PC-9 (cell line): ENCODE measurements at regions not wholly inside any gene's neighbourhood (a gene's known extent, or its start where the extent isn't known, plus 50 kb on each side); places are given as distances from the start of the nearest gene placed in this dataset.

ENCODE experiments used
- BruUV-seq: library from RNA; stranded (reverse); fragments of 400-500 nt; replicated peaks from 2 replicates; lab custom pipeline; 2021; lab: Mats Ljungman, UMichigan
- CTCF ChIA-PET: fragments of 300-600 bp; sonication (Branson Sonifier 250); formaldehyde crosslinking; loops from one replicate; lab custom pipeline; 2022; ENCODE audit warnings: antibody characterized with exemption; lab: Charles Lee
- POLR2A ChIA-PET: fragments of 300-600 bp; sonication (Branson Sonifier 250); formaldehyde crosslinking; loops from one replicate; lab custom pipeline; 2022; ENCODE audit warnings: antibody characterized with exemption; ENCODE audit not compliant: unreplicated experiment; lab: Charles Lee
- DNase-seq, 2 experiments: peaks; one replicate each; pipeline versions ENCODE4 v3.0.0 to v3.0.0-alpha.2; 2015 to 2022; ENCODE audit warnings: mixed read lengths in 1 of 2
- H2AFZ ChIP-seq: fragments of 200-600 bp; sonication (generic); 2 replicates; pipeline ENCODE4 v1.8.1; 2017; ENCODE audit warnings: antibody characterized with exemption
- H3F3A ChIP-seq: fragments of 200-600 bp; sonication (generic); 2 replicates; pipeline ENCODE4 v1.8.1; 2017; ENCODE audit warnings: antibody characterized with exemption, mild to moderate bottlenecking, low read depth; ENCODE audit not compliant: insufficient read depth
- H3K27ac ChIP-seq: fragments of 200-600 bp; sonication (generic); 2 replicates; pipeline ENCODE4 v1.6.1; 2016; ENCODE audit warnings: mixed run types
- H3K27me3 ChIP-seq: fragments of 200-600 bp; sonication (generic); 2 replicates; pipeline ENCODE4 v1.6.1; 2016; ENCODE audit warnings: low read depth, mixed run types; ENCODE audit not compliant: insufficient read depth
- H3K36me3 ChIP-seq: fragments of 200-600 bp; sonication (generic); 2 replicates; pipeline ENCODE4 v1.6.1; 2016; ENCODE audit warnings: low read depth, mixed run types
- H3K4me1 ChIP-seq: fragments of 200-600 bp; sonication (generic); replicated peaks from 2 replicates; pipeline ENCODE4 v1.6.1; 2016; ENCODE audit warnings: mixed run types; ENCODE audit not compliant: insufficient read depth
- H3K4me2 ChIP-seq: fragments of 200-600 bp; sonication (generic); 2 replicates; pipeline ENCODE4 v1.6.1; 2017; ENCODE audit warnings: mixed run types
- H3K4me3 ChIP-seq: fragments of 200-600 bp; sonication (generic); 2 replicates; pipeline ENCODE4 v1.6.1; 2016; ENCODE audit warnings: mixed run types
- H3K79me2 ChIP-seq: fragments of 200-600 bp; sonication (generic); 2 replicates; pipeline ENCODE4 v1.6.1; 2017; ENCODE audit warnings: low read depth, mixed run types
- H3K9me2 ChIP-seq: fragments of 200-600 bp; sonication (generic); 2 replicates; pipeline ENCODE4 v1.8.1; 2017; ENCODE audit warnings: mild to moderate bottlenecking; ENCODE audit not compliant: insufficient read depth
- H3K9me3 ChIP-seq: fragments of 200-600 bp; sonication (generic); 2 replicates; pipeline ENCODE4 v1.8.1; 2016; ENCODE audit warnings: low read depth; ENCODE audit not compliant: insufficient read depth
- H4K20me1 ChIP-seq: fragments of 200-600 bp; sonication (generic); 2 replicates; pipeline ENCODE4 v1.8.1; 2017; ENCODE audit not compliant: insufficient read depth
- EZH2 ChIP-seq: fragments of 200-600 bp; sonication (generic); IDR thresholded peaks from 2 replicates; pipeline ENCODE4 v1.8.0; 2017; ENCODE audit warnings: antibody characterized with exemption, low read depth
- intact Hi-C: fragments of 100-400 bp; cut with micrococcal nuclease; formaldehyde crosslinking; loops from one replicate; pipeline ENCODE4 v1.10.0; 2022; ENCODE audit not compliant: unreplicated experiment
- TF ChIP-seq, protein P1 (sequence below): fragments of 200-600 bp; sonication (generic); conservative IDR thresholded peaks from 2 replicates; pipeline ENCODE4 v1.6.1; 2017; ENCODE audit warnings: mixed run types, antibody characterized with exemption, mild to moderate bottlenecking, moderate library complexity

DNA sequence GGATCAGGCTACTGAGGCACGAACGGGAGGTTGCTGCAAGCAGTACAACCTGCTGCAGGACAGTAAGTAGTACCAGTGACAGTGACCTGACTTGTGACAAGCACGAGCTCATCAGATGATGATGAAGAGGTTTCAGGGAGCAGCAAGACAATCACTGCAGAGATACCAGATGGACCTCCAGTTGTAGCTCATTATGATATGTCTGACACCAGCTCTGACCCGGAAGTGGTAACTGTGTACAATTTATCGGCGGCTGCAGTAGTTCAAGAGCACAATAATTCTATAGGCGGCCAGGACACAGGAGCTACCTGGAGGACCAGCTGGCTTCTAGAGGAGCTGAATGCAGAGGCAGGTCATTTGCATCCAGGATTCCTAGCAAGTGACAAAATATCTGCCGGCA lies 64.0 kb upstream of the GULP1 start:
- no peaks in the 10 kb centered on the region for H3F3A ChIP-seq
- intact Hi-C loops: no loop called here
- no peak overlapping the region for H3K27ac ChIP-seq
- TF ChIP-seq, protein P1, sequence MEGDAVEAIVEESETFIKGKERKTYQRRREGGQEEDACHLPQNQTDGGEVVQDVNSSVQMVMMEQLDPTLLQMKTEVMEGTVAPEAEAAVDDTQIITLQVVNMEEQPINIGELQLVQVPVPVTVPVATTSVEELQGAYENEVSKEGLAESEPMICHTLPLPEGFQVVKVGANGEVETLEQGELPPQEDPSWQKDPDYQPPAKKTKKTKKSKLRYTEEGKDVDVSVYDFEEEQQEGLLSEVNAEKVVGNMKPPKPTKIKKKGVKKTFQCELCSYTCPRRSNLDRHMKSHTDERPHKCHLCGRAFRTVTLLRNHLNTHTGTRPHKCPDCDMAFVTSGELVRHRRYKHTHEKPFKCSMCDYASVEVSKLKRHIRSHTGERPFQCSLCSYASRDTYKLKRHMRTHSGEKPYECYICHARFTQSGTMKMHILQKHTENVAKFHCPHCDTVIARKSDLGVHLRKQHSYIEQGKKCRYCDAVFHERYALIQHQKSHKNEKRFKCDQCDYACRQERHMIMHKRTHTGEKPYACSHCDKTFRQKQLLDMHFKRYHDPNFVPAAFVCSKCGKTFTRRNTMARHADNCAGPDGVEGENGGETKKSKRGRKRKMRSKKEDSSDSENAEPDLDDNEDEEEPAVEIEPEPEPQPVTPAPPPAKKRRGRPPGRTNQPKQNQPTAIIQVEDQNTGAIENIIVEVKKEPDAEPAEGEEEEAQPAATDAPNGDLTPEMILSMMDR: no peak
- no peak for TF ChIP-seq EZH2
- H3K9me3 ChIP-seq: no peaks in the 10 kb centered on the region
- no peaks in the 10 kb centered on the region for H3K9me2 ChIP-seq
- H3K36me3 ChIP-seq: no peaks in the 10 kb centered on the region
- DNase-seq: no peak
- no peaks in the 10 kb centered on the region for H3K79me2 ChIP-seq
- POLR2A ChIA-PET: interaction anchor here (0.7 kb wide), 1 partner anchor 10 kb away, joined by 9 read pairs; no protein-coding TSS in a partner anchor
- no peaks in the 10 kb centered on the region for H4K20me1 ChIP-seq
- no peaks in the 10 kb centered on the region for H3K27me3 ChIP-seq
- no peak overlapping the region for H3K4me3 ChIP-seq
- CTCF ChIA-PET: no interaction called here
- no TSS peak for BruUV-seq
- no peaks in the 10 kb centered on the region for H3K4me1 ChIP-seq
- H3K4me2 ChIP-seq: no peak overlapping the region
- H2AFZ ChIP-seq: no peak overlapping the region

DNA sequence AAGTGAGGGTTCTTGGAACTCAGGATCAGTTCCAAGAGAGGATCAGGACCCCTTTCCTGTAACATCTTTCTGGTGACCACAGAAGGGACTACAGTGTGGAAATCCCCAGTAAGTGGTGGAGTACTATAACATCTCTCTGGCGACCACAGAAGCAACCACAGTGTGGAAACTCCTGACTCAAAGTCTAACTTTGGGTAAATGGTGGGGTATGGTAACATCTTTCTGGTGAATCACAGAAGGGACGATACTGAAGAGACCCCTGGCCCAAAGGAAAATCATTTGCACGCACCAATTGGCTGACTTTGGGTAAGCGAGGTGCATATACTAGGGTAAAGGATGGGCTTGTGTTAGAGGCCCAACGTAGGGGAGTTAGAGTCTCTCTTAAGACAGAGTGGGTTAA lies 56.3 kb upstream of the GULP1 start:
- ChIA-PET POLR2A (no interaction called here), CTCF (no interaction called here)
- no peaks in the 10 kb centered on the region for H3K9me2 ChIP-seq
- no peaks in the 10 kb centered on the region for H3K27me3 ChIP-seq
- no peak for TF ChIP-seq EZH2
- TF ChIP-seq, protein P1: no peak
- no peak overlapping the region for H3K4me3 ChIP-seq
- intact Hi-C loops: no loop called here
- H3K4me1 ChIP-seq: no peaks in the 10 kb centered on the region
- H3K4me2 ChIP-seq: no peak overlapping the region
- no peaks in the 10 kb centered on the region for H4K20me1 ChIP-seq
- no peaks in the 10 kb centered on the region for H3K36me3 ChIP-seq
- no peak overlapping the region for H3K27ac ChIP-seq
- no TSS peak for BruUV-seq
- no peaks in the 10 kb centered on the region for H3F3A ChIP-seq
- no peak overlapping the region for H2AFZ ChIP-seq
- H3K9me3 ChIP-seq: no peaks in the 10 kb centered on the region; the same call in 1 of the 2 replicates
- H3K79me2 ChIP-seq: no peaks in the 10 kb centered on the region
- DNase-seq: no peak

DNA sequence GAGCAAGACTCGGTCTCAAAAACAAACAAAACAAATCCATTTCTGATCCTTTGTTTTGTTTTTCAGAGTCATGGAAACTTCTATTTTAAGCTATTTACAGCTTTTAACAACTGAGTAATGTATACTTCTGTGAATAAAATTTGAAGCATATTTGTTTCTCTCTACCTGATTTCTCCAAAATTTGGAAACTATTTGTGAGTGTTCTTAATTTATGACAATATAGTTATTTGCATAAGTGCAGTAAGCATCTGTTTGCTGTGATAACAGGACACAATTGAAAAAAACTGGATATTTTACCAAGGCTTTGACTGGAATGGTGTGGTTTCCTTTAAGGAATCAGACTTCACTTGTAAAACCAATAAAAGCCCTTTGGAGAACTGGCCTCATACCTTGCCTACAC lies 53.3 kb upstream of the GULP1 start:
- Histone ChIP-seq H3K4me2 (no peak overlapping the region), H2AFZ (no peak overlapping the region), H3K27ac (no peak overlapping the region), H3K27me3 (no peaks in the 10 kb centered on the region), H3K9me2 (no peaks in the 10 kb centered on the region), H4K20me1 (no peaks in the 10 kb centered on the region), H3K4me1 (no peaks in the 10 kb centered on the region), H3K9me3 (no peaks in the 10 kb centered on the region; the same call in 1 of the 2 replicates), H3K4me3 (no peak overlapping the region), H3K79me2 (no peaks in the 10 kb centered on the region), H3F3A (no peaks in the 10 kb centered on the region), H3K36me3 (no peaks in the 10 kb centered on the region)
- no TSS peak for BruUV-seq
- no peak for TF ChIP-seq EZH2
- TF ChIP-seq, protein P1: no peak
- intact Hi-C loops: no loop called here
- ChIA-PET CTCF (no interaction called here), POLR2A (no interaction called here)
- no peak for DNase-seq
